GM19035 (cell line): ENCODE measurements at regions not wholly inside any gene's neighbourhood (a gene's known extent, or its start where the extent isn't known, plus 50 kb on each side); places are given as distances from the start of the nearest gene placed in this dataset.

Source experiments
- ATAC-seq: cut with Tn5 transposase; IDR thresholded peaks from one replicate; pipeline ENCODE4 v1.9.1; 2021; ENCODE audit not compliant: unreplicated experiment

DNA sequence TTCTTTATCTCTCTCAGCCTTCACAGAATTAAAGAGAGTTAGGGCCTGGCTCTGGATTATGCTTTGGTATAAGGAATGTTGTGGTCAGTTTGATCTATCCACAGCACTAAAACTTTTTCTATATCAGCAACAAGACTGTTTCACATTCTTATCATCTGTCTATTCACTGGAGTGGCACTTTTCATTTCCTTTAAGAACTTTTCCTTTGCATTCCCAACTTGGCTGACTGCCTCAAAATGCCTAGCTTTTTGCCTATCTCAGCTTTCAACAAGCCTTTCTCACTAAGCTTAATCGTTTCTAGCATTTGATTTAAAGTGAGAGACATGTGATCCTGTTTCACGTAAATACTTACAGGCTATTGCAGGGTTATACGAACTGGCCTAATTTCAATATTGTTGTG lies 471.8 kb downstream of the GBE1 start:
- no peak for ATAC-seq

DNA sequence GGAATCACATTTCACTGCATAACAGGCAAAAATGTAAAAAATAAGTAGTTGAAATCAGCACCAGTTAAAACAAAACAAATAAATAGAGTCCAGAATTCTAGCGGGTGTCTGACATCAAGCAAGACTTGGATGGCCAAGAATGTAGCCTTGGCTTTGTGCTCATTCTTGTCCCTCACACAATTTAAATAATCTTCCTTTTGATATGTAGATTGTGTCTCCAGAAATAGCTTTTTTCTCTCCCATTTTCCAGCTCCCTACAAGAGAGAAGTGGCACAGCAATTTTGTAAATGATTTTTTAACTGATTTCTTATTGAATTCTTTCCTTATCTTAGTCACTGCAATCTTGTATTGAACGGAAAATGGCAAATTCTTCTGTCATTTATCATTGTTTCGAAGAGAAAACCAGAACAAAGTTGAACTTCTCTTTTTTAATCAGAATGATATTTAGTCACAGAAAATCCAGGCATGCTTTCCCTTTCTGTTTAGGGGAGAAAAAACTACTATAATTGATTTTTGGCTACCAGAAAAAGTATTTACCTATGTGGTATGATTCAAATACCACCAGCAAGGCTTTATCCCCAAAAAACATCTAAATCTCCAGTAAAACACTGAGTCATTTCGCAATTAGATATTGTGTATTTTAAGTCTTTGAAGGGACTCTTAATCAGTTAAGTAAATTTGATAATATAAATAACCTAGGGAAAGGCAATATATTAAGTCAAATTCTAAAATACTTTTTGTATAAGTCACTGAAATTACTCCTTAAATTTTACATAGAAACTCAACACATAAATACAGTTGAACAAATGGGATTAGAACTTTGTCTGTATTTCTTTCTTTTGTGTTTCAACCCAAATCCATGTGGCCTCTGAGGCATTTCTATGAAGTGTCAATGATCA lies 481.7 kb downstream of the GBE1 start:
- no peak for ATAC-seq

DNA sequence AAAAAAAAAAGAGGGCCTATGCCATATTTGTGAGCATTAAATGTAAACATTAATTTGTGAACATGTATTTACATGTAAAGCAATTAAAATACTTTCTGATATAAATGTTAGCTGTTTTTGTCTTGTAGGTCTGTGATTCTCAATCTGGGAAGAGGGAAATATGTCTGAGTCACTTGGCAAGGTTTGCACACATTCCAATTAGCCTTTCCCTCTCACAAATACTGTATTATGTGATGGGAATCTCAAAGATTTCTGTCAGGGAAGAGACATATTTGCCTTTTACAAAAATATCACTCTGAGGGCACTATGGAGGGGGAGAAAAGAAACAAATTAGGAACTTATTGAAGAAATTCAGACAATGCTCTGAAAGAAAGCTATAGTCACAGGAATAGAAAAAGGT lies 483.6 kb downstream of the GBE1 start:
- ATAC-seq: no peak

DNA sequence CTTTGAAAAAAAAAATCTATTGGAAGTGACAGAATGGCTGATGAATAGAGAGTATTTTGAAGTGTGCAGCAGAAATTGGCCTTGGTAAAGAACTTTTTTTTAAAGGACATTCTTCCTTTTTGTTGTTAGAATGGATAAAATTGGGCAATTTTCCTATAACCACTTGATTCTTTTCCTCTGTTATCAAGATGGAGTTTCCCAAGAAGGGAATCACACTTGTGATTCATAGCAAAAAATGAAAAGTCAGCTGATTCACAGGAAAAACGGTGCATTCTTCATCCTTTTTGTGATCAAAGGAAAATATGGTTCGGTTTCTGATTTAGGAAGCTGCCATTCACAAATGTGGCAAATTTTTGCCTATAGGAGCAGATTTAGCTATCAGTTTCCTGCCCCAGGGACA lies 486.8 kb downstream of the GBE1 start:
- no peak for ATAC-seq

DNA sequence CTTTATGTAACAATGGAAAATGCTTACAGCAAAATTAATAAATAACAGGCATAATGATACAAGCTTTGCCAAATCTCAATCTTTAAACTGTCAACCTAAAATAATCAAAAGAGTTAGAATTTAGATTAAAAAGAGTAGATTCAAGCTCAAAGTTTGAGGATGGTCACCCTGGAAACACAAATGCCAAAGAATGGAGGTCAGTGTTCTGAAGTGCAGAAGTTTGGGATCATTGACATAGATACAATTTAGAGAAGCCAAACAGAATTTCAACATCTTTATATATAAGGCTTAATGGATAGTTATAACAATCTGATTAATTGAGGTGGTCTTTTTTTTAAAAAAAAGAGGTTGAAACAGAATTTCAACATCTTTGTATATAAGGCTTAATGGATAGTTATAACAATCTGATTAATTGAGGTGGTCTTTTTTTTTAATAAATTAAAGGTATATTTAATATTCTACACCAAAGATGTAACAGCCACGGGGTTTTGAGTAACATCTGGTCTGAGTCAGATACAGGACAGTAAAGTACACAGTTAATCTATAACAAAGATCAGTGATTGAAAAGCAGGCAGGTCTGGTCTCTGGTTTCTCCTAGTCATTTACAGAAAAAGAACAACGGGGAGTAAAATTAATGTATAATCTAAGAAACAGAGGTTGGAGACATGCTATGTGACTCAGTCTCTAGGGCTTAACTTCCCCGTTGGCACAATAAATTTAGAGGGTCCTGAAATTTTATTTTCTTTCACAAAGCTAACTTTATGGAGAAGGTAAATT lies 490.7 kb downstream of the GBE1 start:
- no peak for ATAC-seq

DNA sequence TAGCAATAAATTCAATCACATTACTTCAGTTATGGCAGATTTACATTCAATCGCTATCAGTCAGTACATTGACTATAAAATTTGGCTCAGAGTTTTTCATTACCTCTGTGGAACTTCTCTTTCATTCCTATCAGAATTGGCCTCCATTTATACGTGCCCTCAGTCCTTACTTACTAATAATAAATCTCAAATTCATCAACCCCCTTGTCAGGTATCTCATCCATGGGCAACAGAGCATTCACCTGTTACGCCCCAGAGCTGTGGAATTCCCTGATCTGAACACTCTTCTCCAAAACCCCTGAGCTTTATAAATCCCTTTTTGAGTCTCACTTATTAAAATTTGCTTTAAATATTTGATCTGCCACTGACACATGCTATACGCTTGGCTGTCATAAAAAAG lies 492.9 kb downstream of the GBE1 start:
- no peak for ATAC-seq

DNA sequence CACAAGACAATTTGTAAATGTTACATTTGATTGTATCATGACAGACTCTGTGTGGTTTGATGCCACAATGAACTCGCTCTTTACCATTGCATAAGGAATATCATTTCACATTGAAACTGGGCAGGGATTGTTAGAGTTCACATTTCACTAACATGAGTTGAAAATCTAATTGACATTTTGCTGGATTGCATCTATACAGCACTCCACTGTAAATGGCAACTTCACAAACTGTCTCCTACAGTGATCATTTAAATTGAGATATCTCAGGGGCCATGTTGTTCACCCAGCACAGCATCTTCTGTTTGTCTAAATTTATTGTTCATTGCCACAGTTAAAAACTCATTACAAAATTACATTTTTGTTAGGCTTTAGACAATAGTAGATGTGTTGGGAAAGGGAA lies 499.4 kb downstream of the GBE1 start:
- no peak for ATAC-seq

DNA sequence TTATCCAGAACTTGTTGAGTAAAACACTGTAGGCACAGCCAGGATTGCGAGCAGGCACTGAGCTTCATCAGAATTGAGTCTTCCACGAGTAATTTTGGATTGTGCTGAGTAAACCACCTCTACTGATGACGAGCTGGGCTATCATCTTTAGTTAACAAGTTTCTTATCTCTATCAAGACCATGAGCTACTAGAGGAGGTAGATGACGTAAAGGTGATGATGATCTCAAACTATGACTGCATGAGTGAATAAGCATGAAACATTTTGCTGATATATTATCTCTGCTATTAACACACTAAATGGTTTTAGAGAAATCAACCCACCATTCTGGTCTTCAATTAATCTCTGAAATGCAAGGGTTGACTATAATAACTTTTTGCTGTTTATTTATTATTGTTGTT lies 506.0 kb downstream of the GBE1 start:
- no peak for ATAC-seq

DNA sequence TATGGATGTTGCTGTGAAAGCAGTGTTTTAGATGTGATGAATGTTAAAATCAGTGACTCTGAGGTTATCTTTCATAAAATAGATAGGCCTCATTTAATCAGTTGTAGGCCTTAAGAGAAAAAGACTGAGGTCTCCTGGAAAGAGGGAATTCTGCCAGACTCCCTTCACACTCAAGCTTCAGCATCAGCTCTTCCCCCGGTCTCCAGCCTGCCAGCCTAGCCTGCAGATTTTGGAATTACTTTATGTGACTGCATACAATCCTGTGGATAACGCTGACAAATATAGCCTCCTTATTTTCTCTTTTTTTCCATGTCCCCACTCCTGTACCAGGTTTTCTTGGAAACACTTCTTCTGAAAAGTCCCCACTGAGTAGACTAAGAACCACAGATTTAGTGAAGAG lies 510.3 kb downstream of the GBE1 start:
- no peak for ATAC-seq

DNA sequence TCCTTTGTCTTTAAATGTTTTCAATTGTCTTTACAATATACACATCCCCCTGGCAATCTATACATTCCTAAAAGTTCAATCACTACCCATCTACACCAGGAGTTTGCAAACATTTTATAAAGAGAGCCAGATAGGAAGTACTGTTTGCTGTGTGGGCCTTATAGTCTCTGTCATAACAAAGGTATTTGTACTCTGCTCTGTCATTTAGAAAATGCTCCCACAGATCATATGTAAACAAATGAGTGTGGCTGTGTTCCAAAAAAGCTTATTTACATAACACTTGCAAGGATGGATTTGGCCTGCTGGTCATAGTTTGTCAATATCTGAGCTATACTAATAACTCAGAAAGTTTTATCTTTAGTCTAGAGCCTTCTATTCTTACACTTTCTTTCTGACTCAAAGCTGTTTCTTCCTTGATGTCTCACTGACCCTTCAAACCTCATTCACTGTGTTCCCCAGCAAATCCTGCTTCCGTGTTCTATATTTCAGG lies 511.9 kb downstream of the GBE1 start:
- ATAC-seq: peak; percentile 54

DNA sequence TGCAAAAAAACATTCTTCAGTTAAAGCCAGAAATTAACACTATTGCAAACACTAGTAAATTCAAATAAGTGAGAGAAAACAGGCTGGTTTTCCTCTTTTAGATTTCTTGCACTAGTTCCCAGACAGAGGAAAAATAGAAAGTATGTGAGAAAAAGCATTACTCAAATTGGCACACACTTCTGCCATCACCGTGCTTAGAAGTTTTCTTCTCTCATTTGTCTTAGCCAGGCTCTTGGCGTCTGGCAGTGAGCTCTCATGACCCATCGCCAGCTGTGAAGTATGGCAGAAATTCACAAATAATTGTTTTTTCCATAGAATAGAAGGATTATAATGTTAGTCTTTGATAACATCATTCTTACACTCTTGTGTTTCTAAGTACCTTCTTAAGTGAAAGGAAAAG lies 515.9 kb downstream of the GBE1 start:
- no peak for ATAC-seq

DNA sequence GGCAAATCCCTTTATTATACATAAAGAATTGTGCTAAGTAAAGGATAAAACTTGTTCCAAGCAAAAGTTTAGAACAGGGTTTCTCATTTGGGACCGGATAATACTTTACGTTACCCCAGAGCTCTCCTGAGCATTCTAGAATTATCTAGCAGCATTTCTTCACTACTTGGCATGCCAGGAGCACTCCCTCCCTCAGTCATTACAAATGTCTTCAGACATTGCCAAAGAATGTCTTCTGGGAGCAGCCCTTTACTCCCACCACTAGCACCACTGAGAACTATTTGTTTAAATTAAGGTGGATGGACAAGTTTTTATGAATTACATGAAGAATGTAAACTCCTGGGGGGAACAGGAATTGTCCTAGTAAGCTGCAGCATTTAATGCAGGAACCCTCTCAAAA lies 516.4 kb downstream of the GBE1 start:
- ATAC-seq: no peak

DNA sequence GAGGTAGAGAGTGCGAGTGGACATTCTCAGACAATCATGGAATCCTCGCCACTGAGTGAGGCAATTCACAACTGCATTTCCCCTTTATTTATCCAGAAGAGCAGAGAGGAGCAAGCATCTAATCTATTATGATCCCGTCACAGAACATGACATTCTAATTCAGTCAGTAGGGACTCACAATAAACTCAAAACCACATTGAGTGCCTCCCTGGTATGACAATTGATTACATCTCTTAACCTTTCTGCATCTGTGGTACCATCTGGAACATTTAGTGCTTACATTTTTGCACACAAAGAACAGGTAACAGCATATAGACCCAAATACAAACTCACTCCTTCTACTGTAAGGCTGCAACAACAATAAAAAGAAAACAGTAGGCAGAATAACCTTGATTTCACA lies 517.2 kb downstream of the GBE1 start:
- no peak for ATAC-seq

DNA sequence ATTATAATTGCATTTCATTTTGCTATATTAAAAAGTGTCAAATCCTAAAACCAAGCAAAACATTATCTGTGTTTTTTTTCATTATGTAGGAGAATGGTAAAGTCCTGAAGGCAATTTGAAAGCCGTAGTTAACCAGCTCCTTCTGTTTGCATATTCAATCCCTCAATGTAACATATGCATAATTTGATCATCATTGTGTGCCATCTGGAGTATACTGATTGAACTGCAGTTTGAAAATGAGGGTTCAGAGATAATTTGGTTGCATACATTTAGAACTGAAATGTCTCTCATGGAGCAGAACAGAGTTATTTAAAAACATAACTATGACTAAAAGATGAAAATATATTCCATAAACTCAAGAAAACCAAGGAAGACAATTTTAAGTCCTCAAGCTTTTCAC lies 518.6 kb downstream of the GBE1 start:
- ATAC-seq: peak; percentile 50

DNA sequence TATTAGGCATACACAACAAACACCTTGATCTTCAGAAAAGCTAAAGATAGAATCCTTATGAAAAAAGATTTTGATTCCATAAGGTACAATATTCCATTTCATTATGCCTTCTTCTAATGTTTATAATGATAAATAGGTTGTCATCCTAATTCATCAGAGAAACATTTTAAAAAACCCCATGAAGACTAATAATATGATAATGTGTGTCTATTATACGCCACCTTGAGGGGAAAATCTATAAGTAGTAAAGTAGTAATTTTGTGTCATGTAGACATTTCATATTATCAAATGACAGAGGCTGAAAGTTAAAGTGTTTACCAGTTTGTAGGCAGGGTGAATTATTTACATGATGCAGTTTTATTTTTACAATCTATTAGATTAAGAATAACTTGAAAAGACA lies 524.3 kb downstream of the GBE1 start:
- ATAC-seq: no peak

DNA sequence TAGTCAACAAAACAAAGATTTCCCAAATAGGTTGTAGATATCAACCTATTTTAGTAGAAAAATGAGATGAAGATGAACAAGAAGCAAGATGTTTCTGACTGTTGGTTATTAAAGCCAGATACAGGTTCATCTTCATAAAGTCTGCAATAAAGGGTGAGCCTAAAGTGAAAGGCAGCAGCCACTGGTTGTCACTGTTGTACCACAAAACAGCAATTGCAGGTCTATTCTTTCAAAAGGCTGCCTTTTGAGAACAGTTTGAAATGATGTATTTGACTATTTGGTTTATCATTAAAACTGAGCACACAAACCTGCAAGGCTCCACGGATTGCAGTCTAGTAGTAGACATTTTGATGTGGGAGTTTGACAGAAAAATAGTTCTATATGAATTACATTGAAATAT lies 543.4 kb downstream of the GBE1 start:
- ATAC-seq: no peak

DNA sequence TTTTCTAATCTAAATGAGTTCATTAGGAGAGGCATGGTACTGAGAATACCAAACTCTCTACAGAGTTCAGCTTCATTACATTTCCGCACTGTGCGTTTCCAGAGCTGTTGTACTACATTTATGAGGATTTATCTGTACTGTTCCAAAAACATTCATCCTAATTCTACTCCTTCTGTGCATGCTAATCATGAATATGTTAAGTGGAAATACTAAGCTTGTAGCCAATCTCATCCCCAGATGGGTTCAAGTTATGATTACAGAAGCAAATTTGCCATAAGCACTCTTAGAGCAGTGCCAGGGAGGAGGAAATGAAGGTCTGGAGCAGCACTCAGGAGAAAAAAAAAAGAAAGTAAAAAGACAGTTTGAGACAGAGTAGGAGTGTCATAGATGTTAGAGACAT lies 544.3 kb downstream of the GBE1 start:
- no peak for ATAC-seq

DNA sequence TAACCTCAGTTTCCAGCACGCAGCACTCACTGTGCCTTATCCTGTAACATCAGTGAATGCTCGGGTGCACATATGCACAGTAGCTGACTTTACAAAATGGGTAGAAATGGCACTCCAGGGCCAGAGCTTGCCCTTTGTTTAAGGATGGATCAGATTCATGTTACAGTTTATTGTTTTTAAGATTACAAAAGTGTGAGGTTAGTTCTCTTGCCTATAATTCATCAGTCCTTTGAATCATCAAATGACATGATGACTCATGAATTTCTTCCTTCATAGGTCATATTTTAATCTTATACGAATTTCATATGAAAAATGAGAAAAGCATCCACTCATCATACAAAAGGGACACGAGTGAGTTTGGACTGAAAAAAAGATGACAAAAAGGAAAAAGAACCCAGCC lies 545.3 kb downstream of the GBE1 start:
- ATAC-seq: no peak

DNA sequence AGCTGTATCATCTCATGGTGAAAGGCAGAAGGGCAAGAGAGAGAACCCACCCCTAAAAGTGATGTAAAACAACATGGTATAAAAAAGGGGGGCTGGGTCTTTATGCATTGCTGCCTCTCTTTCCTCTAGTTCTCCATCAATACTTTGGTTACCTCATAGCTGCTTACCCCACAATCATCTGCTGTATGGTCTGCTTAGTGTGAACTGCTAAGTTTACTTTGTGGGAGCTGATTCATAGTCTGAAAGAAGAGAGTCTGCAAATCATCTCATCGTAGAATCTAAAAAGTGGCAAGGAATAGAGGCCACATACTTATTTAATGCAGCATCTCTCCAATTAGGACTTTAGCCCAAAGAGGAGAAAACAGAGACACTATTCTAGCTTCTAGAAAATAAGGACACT lies 546.8 kb downstream of the GBE1 start:
- no peak for ATAC-seq

DNA sequence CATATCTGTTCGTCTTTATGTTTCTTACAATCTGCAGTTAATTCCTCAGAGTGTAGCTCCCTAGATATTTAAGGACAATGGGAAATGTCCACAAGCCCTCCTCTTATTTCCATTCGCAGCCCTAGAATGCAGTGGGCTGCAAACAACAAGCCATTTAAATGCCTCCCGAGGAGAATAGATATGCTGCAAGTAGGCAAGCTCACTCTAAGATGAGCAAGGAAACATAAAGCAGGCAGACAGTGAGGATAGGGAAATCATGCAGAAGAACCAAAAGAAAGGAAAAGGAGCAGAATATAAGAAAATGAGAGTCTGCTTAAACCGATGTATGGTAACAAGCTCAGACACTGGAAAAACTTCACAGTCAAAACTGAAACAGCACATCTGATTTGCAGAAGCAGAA lies 561.9 kb downstream of the GBE1 start:
- ATAC-seq: no peak

DNA sequence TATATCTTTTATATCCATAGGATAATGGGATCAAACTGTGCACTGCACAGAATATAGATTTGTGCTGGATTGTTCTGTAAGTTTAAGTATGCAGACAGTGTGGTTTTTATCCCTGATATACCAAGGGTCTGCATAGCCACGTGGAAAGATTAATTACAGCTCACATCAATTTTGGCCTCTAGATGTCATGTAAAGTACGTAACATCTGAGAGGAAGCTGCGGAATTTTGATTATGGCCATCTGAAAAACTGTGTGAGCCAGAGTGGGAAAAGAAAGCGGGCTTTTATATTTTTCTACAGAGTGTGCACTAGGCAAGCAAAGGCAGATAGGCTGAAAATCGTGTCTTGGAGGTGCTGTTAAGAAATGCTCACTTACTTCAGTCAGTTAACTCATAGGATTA lies 562.7 kb downstream of the GBE1 start:
- ATAC-seq: no peak

DNA sequence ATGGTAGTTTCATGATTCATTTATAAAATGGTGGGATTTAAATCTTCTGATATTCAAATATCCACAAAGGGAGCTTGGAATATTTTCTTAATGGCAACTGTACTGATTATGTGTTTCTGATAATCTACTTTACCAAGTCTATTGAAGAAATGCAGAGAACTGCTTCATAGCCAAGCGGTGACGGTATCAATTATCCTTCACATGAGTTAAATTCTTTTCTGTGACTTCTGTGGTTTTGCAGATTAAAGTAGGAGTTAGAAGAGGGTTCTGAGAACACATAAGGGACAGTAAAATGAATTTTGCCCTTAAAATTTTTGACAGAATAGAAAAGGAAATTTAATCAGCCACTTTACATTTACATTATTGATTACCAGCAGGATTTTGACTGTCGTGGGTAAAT lies 563.2 kb downstream of the GBE1 start:
- ATAC-seq: no peak
